NCI-H2081 (cell line): ENCODE measurements at regions not wholly inside any gene's neighbourhood (a gene's known extent, or its start where the extent isn't known, plus 50 kb on each side); places are given as distances from the start of the nearest gene placed in this dataset.

Experiments used
- DNase-seq, 2 experiments: peaks; one replicate each; lab custom pipeline; 2025; lab: John Stamatoyannopoulos, UW

DNA sequence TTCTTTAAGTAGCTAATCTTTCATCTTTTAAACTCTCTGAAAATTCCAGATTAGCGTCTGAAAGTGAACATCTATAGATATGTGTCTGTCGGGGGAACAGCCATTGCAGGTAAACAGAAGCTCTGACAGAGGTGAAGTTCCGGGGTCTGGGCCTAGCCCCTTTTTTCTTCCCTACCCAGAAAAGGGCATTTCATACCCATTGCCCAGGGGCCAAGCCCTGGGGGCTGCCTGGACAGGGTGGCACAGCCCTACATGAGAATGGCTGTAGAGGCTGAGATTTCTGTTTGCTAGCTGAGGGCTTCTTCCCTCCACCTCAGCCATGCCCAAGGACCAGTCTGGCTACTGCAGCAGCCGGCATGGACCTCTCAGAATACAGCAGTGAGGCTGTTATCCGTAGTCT lies 327.0 kb upstream of the PLET1 start:
- DNase-seq: no peak

DNA sequence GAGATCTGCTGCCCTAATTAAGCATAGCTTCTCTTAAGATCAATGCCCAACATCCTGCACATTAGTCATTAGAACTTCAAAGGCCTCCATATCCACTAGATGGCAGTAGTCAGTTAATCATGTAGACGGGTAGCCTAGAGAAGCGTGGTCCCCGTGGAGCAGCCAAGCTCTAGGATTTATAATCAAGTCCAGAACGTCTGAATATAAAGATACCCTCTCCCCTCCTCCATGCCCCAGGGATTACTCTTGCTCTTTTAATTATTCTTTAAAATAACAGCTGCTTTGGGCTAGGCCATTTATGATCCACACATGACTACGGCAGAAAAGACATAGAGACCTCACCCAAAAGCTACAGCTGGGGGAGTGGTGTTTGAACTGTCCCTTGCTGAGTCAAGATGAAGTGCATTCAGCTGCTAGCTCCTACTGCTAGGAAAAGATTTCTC lies 327.6 kb upstream of the PLET1 start:
- peak; percentile 93 for DNase-seq

DNA sequence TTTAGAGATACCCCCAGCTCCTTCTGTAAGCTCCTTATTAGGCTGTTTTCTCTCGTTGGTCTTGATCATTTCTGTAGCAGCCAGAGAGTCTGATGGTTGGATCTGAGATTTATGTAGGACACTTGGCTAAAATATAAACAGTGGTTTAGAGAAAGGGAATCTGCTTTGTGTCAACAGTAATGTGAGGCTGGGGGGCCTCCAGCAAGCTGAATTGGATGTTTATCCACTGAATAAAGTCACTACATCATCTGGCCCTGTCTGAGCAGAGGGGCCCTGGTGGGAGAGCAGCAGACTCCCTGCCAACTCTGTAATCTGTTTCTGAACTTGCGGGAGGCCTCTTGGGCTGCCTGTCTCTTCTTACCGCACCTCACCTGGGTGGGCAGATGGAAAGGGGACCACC lies 328.5 kb upstream of the PLET1 start:
- DNase-seq: no peak

DNA sequence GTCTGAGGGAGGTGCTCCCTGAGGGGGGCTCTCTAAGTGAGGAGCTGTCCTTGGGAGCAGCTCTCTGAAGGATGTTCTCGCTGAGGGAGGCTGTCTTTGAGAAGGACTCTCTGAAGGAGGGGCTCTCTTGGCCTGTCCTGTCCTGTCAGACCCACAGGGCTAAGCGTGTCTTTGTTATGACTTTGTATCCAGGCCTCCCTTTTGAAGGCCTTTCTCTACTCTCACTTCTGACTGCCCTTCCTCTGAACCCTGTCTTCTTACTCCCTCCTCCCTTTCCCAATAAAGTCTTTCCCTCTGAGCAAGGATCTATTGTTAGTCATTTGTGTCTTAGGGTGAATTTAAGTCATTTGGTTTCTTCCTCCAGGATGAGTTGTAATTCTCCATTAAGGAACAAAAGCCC lies 330.1 kb upstream of the PLET1 start:
- no peak for DNase-seq

DNA sequence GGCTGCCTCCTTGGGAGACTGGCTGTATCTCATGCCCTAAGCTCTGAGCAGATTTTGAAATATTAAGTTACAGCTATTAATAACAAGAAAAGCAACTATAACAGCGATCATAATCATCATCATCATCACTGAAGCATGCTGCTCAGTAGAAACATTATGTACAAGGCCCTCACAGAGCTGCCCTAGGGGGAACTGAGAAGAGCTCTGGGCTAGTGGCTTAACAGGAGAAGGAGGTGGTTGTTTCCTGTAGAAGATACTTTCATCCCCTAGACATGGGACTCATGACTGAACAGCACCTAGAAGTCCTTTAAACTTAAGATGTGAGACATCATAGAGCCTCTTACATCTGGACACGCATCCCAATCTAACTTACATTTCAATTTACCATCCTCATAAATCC lies 332.8 kb upstream of the PLET1 start:
- no peak for DNase-seq

DNA sequence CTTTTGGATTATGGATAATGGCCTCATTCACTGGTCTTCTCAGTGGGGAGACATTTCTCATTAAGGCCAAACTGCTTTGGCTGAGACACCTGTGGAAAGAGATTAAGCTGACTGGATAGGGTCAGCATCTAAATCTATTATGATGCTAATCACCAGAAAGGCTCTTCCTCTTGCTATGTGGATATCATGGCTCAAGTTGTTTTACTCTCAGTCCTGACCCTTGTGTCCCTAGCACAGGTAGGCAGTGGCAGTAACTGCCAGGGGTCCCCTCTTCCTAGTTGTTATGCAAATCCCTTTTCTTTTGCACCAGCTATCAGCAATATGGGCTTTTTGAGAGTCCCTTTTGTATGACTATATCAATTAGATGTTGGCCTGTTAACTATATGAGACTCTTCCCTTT lies 335.7 kb upstream of the PLET1 start:
- no peak for DNase-seq

DNA sequence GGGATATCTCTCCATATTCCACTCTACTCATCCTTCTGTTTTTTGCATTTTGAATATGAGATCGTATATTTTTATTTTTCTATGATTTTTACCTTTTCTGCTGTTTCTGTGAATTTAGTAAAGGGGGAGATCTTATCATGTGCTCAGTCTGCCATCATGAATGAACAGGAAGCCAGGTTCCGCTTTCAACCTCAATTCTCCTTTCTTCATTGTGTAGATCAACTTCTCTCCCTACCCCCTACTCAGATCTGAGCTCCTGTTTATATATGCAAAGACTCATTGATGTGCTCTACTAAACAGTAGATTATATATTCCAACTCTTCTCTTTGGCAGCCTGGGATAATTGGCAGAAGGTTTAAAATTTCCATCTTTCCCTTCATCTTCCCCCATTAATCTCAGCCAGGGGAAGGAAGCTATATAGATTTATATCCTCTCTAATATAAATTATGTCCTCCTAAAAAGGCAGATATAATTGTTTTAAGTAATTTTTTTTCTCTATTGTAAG lies 336.7 kb upstream of the PLET1 start:
- DNase-seq: no peak

DNA sequence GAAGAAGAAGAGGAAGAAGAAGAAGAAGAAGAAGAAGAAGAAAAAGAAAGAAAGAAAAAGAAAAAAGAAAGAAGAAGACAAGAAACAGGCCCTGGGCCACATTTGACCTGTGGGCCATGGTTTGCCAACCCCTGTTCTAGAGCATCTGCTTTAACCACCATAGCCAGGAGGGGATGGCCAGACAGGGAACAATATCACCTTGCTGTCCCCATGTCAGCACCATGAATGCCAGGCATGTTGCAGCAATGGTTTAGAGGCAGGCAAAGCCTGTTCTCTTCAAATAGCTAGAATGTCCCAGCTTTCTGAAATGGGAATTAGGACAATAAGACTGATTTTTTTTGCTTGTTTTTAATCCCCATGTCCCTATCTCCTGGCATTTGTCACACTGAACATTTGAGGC lies 338.6 kb upstream of the PLET1 start:
- no peak for DNase-seq

DNA sequence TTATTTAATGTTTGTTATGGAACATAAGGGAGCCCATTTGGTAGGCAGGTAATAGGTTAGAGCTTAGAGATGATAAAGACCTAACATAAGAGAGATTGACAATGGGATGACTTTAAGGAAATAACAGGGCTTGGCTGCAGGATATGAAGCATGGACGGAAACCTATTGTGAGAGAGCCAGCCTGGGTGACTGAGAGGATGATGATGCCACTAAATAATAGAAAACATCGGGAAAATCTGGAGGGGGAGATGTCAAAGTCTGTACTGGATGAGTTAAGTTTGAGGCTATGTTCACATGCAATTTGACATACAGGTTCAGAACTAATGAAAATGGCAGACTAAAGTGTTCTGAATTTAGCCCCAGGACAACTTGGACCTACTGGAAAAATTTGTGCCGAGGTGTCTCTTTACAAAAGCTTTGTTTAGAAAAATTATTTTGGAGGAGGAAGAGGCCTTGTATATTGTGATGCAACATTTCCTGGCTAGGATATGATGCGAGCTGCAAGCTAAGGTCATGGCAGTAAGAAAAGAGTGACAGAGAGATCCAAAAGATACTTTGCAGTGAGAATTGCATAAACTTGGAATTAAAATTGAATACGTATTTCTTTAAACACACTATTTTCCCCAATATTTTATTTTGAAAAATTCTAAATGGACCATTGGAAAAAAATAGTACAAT lies 339.3 kb upstream of the PLET1 start:
- no peak for DNase-seq

DNA sequence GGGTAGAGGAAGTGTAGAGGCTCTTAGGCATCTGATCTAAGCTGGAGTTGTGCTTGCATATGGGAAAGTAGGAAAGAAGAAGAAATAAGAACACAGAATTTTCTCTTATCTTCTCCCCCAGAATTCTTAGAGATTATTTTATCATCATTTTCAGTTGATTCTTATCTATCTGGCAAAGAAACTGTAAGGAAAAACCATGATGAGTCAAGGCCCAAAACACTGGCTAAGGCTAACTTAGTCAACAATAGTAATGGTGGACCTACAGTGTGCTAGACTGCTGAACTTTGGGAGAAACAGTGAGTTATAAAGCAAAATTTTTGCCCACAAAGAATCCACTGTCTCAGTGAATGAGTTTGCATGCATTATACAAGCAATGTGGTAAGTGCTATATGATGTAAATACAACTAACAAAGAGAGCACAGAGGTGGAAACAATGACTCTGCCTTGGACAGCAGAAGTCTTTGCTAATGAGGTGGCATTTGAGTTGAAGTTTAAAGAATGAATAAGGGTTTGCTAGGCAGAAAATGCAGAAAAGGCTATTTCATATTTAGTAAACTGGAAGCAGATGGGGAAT lies 344.5 kb upstream of the PLET1 start:
- no peak for DNase-seq

DNA sequence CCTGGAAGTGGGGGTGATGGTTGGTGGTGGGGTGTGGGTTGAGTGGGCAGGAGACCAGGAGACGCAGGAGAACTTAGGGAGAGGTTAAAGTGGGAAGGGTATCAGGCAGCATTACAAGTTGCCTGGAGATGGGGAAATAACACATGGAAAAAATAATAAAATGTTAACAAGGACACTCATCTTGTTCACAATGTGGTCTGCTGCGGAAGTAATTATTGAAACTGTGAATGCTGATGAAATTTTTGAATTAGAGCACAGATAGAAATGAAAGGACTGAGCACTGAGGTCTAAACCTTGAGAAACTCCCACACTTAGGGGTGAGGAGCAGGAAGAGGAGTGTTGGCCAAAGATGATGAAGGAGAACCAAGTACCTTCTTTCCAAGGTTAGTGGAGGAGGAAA lies 346.0 kb upstream of the PLET1 start:
- DNase-seq: no peak

DNA sequence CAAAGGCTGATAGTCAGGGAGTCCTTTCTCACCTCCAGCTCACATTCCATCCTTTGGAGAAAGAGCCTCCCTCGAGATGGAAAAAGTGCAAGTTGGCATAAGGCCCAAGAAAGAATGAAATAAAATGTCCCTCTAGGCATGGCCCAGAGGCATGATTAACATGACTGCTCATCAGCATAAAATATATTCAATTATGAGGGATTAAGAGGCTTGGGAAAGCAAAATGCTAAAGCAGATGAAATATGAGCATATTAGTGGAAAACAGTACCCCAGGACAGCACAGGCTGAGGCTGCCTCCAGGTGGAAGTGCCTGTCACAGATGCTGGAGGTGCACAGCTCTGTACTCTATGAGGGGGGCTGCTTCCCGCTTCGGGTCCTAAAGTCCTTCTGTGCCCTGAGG lies 347.8 kb upstream of the PLET1 start:
- DNase-seq: no peak

DNA sequence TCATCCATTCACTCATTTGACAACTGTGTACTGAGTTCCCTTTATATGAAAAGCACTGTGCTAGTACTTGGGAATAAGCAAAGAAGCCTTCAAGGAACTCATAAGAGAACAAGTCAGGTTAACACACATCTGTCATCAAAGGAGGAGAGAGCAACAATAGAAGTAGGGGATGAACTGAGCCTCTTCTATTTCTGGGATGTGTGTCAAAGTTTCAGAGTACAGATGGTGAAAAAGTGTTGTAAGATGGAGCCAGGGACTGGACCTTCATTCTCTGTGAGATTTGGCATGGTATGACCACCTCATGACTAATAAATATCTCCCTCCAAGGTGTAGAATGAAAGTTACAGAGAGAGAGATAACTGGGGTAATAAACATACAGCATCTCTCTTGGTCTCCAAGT lies 349.8 kb upstream of the PLET1 start:
- no peak for DNase-seq

DNA sequence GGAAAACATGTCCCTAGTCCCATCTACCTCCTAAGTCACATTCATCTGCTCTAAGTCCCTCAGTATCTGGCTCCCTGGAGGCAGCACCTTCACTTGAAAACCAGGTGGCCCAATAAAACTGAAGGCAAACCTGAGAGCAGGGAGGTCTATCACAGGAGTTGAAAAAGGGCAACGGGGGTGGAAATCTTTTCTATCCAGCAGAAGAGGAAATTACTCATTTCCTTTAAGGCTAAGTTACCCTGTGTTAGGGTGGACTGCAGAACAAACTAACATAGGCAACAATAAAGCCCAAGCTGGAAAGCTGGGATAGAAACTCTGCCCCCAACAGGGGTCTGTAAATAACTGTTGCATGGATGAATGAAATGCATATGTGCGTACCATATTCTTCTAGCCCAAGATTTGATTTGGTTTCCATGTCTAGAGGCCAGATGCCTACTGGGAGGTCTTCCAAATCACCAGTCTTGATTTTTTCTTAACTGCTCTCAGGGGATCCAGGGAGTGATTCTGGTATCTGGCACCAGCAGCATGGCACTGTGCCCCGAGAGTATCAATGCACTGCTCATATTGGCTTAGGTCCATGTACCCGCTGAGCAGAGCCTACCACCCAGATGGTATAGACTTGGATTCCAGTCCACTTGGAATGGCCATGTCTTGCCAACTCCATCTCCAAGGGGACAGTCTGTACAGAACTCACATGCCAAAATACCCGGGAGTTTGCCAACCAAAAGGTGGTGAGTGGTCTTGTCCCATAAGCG lies 350.0 kb upstream of the NCAM1 start:
- peak; percentile 46 to 65 for DNase-seq

DNA sequence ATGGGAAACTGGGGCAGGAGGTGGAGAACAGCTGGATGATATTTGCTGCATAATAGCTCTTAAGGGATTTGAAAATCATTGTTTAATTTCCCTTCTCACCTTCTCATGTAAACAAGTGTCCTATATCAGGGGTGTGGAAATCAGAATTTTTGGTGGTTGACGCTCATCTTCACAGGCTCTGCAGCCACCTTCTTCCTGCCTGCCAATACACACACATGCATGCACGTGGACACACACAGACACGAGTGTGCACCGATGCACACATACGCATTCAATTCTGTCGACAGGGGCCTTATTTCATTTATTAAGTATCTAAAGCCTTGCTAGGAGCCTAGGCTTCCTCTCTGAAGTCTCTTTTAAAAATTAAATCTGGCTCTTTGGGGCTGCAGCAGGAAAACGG lies 349.4 kb upstream of the NCAM1 start:
- DNase-seq: no peak

DNA sequence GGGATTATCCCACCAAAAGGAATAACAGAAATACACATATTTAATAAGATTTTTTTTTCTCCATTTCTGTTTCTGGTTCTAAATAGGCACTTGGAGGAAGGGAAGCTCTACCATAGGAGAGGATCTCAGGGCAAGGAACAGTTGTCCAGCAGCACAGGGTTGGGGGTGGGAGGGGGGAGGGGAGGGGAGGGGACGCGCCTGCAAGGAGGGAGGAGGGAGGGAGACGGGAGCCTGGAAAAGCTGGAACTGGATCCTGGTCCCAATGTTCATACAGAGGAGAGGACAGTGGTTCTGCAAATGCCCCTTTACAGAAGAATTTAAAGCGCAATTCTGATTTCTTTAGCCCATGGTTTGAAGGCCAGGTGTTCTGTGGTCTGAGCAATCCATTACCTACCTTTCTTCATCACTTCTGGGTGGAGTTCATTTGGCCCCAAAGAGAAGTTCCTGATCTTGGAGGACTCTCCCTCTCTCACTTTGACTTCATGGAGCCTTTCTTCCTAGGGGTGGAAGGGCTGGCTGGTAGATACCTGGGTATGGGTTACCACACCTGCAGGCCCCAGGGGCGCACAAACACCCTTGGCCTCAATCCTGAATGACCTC lies 348.9 kb upstream of the NCAM1 start:
- DNase-seq: no peak

DNA sequence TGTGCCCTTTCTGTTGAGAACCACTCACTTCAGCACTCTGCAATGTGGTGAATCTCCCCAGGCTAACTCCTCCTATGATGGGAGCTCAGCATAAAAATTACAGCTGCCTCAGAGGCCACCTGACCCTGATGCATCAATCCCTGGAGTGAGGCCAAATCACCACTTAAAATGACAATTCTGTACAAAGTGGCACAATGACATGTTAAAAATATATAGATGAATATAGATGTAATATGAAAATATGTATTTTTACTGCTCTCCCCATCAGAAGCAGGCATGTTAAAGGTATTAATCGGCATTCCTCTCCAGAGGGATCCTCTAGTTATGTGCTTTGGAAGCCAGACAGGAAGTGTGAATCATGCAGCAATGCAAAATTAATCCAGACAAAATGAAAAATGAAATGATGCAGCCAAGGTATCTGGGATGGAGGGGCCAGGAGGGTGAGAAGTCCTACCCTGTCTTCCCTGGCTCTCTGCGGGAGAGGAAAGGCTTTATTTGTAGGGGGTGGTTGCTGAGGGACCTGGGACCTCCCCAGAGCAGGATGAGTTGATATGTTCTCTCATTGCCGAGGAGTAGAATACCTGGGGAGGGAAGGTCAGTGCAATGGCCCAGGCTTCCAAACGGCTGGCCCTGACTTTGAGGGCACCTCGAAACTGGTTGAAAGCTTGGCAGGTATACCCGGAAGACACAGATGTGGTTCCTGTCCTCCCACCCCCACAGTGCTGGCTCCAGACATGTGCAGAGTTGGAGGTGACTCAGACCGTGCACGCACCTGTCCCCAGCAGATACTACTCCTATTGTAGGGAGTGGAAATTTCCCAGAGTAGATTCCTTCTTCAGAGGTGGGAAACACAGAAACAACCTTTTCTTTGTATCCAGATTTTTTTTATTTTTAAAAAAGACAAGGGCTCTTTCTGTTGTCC lies 347.9 kb upstream of the NCAM1 start:
- DNase-seq: peak; percentile 9 to 39

DNA sequence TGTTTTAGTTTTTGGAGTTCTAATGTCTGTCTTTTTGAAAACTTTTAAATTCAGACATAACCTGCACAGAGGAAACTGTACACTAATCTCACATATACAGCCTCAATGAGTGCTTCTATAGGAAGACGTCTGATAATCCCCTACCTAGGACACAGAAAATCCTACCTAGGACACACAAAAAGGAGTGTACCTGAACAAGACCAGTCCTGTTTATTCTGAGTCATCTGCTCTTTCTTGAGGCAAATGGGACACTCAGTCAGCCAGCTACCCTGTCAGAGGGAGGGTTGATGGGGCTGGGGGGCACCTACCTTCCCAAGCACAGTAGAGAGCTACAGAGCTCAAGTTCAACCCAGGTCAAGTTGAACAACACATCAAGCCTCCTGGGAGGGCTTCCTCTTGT lies 346.6 kb upstream of the NCAM1 start:
- DNase-seq: no peak

DNA sequence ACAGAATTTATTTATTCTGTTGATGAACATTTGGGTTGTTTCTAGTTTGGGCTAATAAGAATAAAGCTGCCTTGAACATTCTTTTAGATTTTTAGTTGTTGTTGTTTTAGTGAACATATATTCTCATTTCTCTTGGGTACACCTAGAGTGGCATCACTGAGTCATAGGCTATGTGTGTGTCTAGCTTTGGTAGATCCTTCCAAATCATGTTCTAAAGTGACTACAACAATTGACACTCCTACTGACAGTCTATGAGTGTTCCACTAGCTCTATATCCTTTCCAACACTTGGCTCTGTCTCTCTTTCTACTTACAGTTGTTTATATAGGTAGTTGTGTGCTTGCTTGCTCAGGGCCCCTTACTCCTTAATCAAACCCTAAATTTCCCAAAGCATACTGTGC lies 346.0 kb upstream of the NCAM1 start:
- DNase-seq: no peak

DNA sequence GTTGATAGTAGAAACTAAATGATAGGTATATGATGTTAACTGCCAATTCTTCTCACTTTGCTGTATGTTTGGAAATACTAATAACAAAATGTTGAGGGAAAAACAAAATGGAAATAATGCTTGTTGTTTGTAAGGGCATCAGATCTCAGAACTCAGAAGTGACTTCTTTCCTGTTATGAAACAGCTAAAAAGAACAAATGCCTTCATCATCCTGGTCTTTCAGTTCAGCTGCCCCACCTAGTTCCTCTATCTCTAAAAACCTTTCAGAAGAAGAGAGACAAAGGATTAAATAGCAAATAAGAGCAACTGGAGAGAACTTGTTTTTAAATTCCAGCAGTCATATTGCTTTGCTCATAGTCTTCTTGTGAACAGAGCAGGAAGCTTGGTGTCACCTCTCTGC lies 345.3 kb upstream of the NCAM1 start:
- no peak for DNase-seq

DNA sequence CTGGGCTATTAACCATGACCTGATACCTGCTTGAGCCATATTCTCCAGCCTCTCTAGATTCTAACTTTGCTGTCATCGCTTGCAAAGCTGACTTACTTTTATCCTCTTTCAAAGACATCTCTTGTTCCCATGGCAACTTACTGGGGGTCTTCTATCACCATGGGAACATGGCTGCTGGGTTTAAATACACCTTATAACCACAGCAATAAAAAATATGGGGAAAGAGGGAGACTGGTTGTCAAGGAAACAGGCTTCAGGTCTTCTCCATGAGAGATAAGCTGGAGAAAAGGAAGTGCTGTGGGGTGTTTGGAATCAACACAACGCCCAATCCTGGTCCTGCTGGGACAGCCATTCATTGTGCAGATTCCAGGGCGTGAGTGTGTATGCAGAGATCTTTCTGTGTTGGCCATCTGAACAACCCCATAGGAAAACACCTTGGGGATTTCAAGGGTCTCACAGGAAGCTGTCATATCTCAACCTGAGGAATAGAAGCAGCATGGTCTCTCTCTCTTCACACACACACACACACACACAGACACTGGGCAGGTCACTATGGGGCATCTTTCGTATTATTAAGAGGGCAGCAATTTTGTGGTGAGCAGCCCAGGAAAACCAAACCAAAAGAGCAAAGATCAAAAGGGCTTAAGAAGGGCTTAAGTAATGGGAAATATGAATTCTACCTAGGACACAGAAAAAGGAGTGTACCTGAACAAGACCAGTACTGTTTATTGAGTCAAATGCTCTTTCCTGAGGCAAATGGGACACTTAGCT lies 344.7 kb upstream of the NCAM1 start:
- DNase-seq: no peak
